Pons (tissue), 1 donor: ENCODE measurements at regions not wholly inside any gene's neighbourhood (a gene's known extent, or its start where the extent isn't known, plus 50 kb on each side); places are given as distances from the start of the nearest gene placed in this dataset.
"Not testable (repeated sequence)": the region's sequence is repeated elsewhere in the genome, so short reads cannot be mapped to it uniquely, and the experiment has no call there.

Experiments
- DNase-seq: peaks from one replicate; pipeline ENCODE4 v3.0.0-alpha.2; 2016; ENCODE audit warnings: low spot score

- DNase-seq = no peak
Measured at GRCh38 chr2:90069290-90069894, 1377.9 kb downstream of the RPIA start.

- no peak for DNase-seq
Measured at GRCh38 chr2:90076311-90076710, 1384.8 kb downstream of the RPIA start.

- no peak for DNase-seq
Measured at GRCh38 chr2:90077948-90078347, 1386.5 kb downstream of the RPIA start.

- DNase-seq = no peak
Measured at GRCh38 chr2:90079374-90079773, 1387.9 kb downstream of the RPIA start.

- DNase-seq = not testable (repeated sequence)
Measured at GRCh38 chr2:90087792-90088191, 1396.3 kb downstream of the RPIA start.

GRCh38 chr2:90093571-90094270 is 1402.2 kb downstream of the RPIA start:
- not testable (repeated sequence) for DNase-seq

- not testable (repeated sequence) for DNase-seq
Measured at GRCh38 chr2:90097617-90098016, 1406.1 kb downstream of the RPIA start.

GRCh38 chr2:90105142-90105541 is 1413.7 kb downstream of the RPIA start:
- not testable (repeated sequence) for DNase-seq

- not testable (repeated sequence) for DNase-seq
Measured at GRCh38 chr2:90123409-90123808, 1431.9 kb downstream of the RPIA start.

GRCh38 chr2:90139046-90139445 is 1447.6 kb downstream of the RPIA start:
- DNase-seq = not testable (repeated sequence)

- not testable (repeated sequence) for DNase-seq
Measured at GRCh38 chr2:90141558-90141957, 1450.1 kb downstream of the RPIA start.

GRCh38 chr2:90151805-90152204 is 1460.3 kb downstream of the RPIA start:
- DNase-seq = not testable (repeated sequence)

- not testable (repeated sequence) for DNase-seq
Measured at GRCh38 chr2:90170978-90171377, 1479.5 kb downstream of the RPIA start.

- not testable (repeated sequence) for DNase-seq
Measured at GRCh38 chr2:90173081-90173480, 1481.6 kb downstream of the RPIA start.

- not testable (repeated sequence) for DNase-seq
Measured at GRCh38 chr2:90179591-90179990, 1488.1 kb downstream of the RPIA start.

- DNase-seq = peak; percentile 6
Measured at GRCh38 chr2:90207454-90208058, 1516.1 kb downstream of the RPIA start.

- DNase-seq = no peak
Measured at GRCh38 chr2:90209009-90209408, 1517.5 kb downstream of the RPIA start.

GRCh38 chr2:90209806-90210205 is 1518.3 kb downstream of the RPIA start:
- no peak for DNase-seq

- DNase-seq = not testable (repeated sequence)
Measured at GRCh38 chr2:90215880-90216279, 1524.4 kb downstream of the RPIA start.

GRCh38 chr2:90216801-90217200 is 1525.3 kb downstream of the RPIA start:
- DNase-seq = not testable (repeated sequence)

- not testable (repeated sequence) for DNase-seq
Measured at GRCh38 chr2:90218534-90218933, 1527.1 kb downstream of the RPIA start.

- not testable (repeated sequence) for DNase-seq
Measured at GRCh38 chr2:90220623-90221299, 1529.3 kb downstream of the RPIA start.

GRCh38 chr2:90221300-90221651 is 1529.8 kb downstream of the RPIA start:
- DNase-seq = no peak
